Neural crest cell (in vitro differentiated cells): ENCODE measurements at regions not wholly inside any gene's neighbourhood (a gene's known extent, or its start where the extent isn't known, plus 50 kb on each side); places are given as distances from the start of the nearest gene placed in this dataset.

Experiments
- DNase-seq: peaks from one replicate; pipeline ENCODE4 v3.0.0; 2021; ENCODE audit warnings: low read depth, mixed read lengths, low spot score
- H3K27ac Mint-ChIP-seq: one replicate; pipeline ENCODE4 v1.8.0; 2021; ENCODE audit warnings: mild to moderate bottlenecking, mixed read lengths; ENCODE audit not compliant: unreplicated experiment
- H3K27me3 Mint-ChIP-seq: 2 replicates; pipeline ENCODE4 v1.8.0; 2021; ENCODE audit warnings: low read depth, mild to moderate bottlenecking, mixed read lengths
- H3K36me3 Mint-ChIP-seq: 2 replicates; pipeline ENCODE4 v1.8.0; 2021; ENCODE audit warnings: low read depth, mild to moderate bottlenecking, mixed read lengths
- H3K4me1 Mint-ChIP-seq: 2 replicates; pipeline ENCODE4 v1.8.0; 2021; ENCODE audit warnings: mixed read lengths
- H3K4me3 Mint-ChIP-seq: one replicate; pipeline ENCODE4 v1.8.0; 2021; ENCODE audit warnings: mild to moderate bottlenecking, mixed read lengths
- H3K9me3 Mint-ChIP-seq: 2 replicates; pipeline ENCODE4 v1.8.0; 2021; ENCODE audit warnings: mixed read lengths
- CTCF ChIP-seq: fragments of 200-600 bp; sonication (generic); conservative IDR thresholded peaks from 2 replicates; pipeline ENCODE4 v1.5.0; 2021; ENCODE audit warnings: antibody characterized with exemption, mild to moderate bottlenecking

DNA sequence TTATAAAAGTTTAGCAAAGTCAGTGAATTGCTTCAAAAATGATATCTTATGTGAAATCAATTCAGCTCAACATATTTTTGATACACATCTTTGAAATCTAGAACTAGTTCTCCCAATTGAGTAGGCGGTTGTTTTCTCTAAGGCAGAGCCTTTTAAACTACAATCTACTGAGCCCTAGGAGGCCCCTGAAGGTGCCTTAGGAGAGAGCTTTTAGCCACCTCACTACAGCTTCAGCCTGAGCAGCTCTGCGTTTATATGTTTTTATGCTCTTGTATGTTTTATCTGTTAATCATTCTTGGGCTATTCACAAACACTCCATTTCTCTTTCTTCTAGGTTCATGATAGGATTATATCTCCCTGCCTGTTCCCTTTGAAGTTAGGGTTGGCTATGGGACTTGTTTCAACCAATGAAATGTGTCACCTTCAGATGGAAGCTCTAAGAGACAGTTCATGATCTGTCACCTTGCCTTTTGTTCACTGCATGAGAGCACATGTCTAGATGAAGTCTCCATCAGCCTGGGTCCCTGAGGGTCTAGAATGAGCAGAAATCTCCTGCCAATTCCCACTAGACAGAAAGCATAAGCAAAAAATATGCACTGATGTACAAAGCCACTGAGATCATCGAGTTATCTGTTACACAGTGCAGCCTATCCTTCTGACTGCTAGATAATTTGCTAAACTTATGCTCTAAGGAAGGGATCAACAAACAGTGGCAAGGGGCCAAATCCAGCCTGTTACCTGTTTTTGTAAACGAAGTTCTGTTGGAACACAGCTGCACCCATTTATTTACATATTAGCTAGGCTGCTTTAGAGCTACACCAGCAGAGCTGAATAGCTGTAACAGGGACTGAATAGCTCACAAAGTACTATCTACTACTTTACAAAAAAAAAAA is 128.5 kb upstream of the CDK1 start:
- no peaks in the 10 kb centered on the region for H3K9me3 Mint-ChIP-seq

GRCh38 chr10:60648761-60649160 is 129.5 kb upstream of the CDK1 start:
- H3K9me3 Mint-ChIP-seq = no peaks in the 10 kb centered on the region
- H3K4me1 Mint-ChIP-seq = peaks cover 4% of the 10 kb centered on the region
- no peak for DNase-seq
- no peak overlapping the region for H3K4me3 Mint-ChIP-seq
- peak overlapping the region; percentile 63 for H3K27ac Mint-ChIP-seq
- TF ChIP-seq CTCF = no peak
- H3K36me3 Mint-ChIP-seq = no peaks in the 10 kb centered on the region
- H3K27me3 Mint-ChIP-seq = no peaks in the 10 kb centered on the region

More for the DNA sequence above, 128.5 kb upstream of the CDK1 start:
- no peak overlapping the region for H3K27ac Mint-ChIP-seq
- no peak for DNase-seq
- no peak overlapping the region for H3K4me3 Mint-ChIP-seq
- H3K4me1 Mint-ChIP-seq = peaks cover 4% of the 10 kb centered on the region
- no peak for TF ChIP-seq CTCF
- no peaks in the 10 kb centered on the region for H3K27me3 Mint-ChIP-seq
- no peaks in the 10 kb centered on the region for H3K36me3 Mint-ChIP-seq

DNA sequence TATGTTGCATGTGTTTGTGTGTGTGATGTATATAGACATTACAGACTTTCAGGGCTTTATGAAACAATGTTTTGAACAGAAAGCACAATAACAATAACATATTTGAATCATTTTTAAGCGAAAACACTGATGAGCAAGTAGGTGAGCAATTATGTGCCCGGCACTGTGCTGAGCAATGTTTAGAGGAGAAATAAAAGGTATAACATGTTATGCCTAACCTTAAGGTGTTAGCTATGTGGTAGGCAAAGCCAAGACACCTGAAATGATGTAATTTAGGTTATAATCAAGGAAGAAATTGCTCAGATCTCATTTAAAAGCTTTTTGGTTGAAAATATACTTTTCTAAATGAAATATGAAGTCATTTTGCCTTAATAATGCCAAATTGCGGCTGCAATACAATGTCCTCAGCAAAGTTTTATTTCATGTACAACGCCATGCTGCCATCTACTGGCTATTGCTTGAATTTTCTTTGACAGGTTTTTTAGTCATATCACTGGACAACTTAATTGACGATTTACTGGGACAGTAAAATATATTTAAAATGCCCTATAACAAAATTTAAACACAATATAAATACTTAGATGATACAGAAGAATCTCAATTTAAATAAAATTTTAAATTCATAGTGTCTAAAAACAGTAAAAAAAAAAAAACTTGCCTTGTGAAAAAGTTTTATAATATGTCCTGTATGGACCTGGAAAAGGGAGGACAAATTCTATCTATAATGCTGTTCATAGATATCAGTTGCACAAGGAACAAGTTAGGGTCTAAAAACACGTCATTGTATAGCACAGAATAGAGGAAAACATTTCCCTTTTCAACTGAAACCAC is 131.1 kb upstream of the CDK1 start:
- peak; percentile 57 for DNase-seq

DNA sequence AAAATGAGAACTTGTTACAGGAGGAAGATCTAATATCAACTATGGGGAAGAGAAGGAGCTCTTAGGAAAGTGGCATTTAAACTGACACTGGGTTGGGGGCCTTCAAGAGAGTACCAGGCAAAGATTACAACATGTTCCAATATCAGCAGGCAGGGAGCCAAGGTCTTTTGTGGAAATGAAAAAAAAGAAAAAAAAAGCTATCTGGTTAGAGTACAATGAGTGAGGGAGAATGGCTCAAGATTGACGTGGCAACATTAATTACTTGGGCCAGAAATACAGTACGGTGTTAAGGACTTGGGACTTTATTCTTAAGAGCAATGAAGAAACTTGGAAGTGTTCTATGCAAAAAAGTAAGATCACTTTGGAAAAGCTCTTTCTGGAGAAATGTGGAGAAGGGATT is 132.3 kb upstream of the CDK1 start:
- Mint-ChIP-seq H3K27me3 (no peaks in the 10 kb centered on the region), H3K36me3 (peaks cover 3% of the 10 kb centered on the region), H3K4me1 (peaks cover 4% of the 10 kb centered on the region), H3K27ac (no peak overlapping the region), H3K4me3 (no peak overlapping the region), H3K9me3 (peaks cover 3% of the 10 kb centered on the region)
- no peak for DNase-seq
- TF ChIP-seq CTCF = no peak

More for the DNA sequence above, 131.1 kb upstream of the CDK1 start:
- H3K4me1 Mint-ChIP-seq = peaks cover 4% of the 10 kb centered on the region
- peaks cover 3% of the 10 kb centered on the region for H3K9me3 Mint-ChIP-seq
- H3K27me3 Mint-ChIP-seq = no peaks in the 10 kb centered on the region
- H3K27ac Mint-ChIP-seq = no peak overlapping the region
- H3K36me3 Mint-ChIP-seq = peaks cover 3% of the 10 kb centered on the region
- peak; percentile 92 for TF ChIP-seq CTCF
- H3K4me3 Mint-ChIP-seq = no peak overlapping the region

DNA sequence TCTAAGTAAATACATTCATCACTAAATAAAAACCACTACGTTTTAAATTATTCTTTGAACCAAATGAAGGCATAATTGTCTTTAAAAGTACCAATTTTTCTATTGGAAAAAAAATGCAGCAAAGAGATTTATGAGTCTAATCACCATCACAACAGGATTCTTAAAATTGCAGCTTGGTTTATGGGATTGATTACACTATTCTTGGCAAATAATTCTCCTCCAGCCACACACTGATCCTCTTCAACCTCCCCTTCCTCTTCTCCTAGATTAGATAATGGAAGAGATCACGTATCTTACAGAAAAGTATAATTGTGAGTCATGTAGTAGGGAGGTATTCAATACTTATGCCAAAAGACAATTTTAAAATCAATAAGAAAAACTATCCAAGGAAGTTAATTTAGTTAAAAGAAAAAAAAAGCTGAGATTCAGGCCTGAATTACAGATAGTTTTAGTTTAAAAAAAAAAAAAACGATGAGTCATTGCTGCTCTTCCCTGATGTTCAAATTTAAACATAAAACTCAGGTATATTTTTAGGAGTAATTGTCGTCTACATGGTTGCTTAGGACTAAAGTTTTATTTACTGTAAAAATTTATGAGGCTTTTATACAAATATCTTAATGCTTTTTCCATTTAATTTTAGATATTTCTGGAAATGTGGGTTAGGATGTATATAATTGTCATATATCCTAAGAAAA is 133.7 kb upstream of the CDK1 start:
- peaks cover 3% of the 10 kb centered on the region for H3K36me3 Mint-ChIP-seq
- no peaks in the 10 kb centered on the region for H3K4me1 Mint-ChIP-seq
- H3K27ac Mint-ChIP-seq = no peak overlapping the region
- no peak for TF ChIP-seq CTCF
- DNase-seq = no peak
- peaks cover 3% of the 10 kb centered on the region for H3K9me3 Mint-ChIP-seq
- no peak overlapping the region for H3K4me3 Mint-ChIP-seq
- no peaks in the 10 kb centered on the region for H3K27me3 Mint-ChIP-seq
